HG02885 (cell line): ENCODE measurements at regions not wholly inside any gene's neighbourhood (a gene's known extent, or its start where the extent isn't known, plus 50 kb on each side); places are given as distances from the start of the nearest gene placed in this dataset.
"Not testable (repeated sequence)": the region's sequence is repeated elsewhere in the genome, so short reads cannot be mapped to it uniquely, and the experiment has no call there.

ENCODE experiments used
- ATAC-seq: cut with Tn5 transposase; IDR thresholded peaks from one replicate; pipeline ENCODE4 v1.9.1; 2021; ENCODE audit warnings: mild to moderate bottlenecking; ENCODE audit not compliant: unreplicated experiment, poor library complexity

DNA sequence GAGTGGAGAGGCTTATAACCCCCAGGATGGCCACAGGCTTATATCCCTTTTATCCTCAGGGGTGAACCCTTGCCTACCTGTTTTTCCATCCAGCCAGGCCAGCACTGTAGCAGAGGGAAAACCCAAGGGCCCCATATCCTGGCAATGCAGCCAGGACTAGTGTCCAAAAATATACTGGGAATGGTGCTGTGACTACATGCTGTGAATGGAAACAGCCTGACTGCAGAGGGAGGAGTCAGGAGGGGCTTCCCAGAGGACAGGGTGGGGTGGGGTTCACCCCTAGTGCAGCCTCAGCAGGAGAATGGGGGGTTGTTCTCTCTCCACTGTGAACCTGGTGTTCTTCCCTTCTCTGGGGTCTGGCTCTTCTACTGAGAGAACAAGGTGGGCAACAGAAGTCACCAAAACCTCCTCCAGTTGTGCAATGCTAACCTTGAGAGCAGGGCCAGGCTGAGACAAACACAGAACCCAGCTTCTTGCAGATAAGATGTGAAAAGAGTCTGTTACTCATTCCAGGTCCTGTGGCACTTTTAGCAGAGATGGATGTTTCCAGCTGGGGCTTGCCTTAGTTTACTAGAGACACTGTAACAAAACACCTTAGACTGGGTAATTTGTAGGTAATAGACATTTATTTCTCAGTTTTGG lies 198.2 kb upstream of the PLGLB2 start:
- not testable (repeated sequence) for ATAC-seq

DNA sequence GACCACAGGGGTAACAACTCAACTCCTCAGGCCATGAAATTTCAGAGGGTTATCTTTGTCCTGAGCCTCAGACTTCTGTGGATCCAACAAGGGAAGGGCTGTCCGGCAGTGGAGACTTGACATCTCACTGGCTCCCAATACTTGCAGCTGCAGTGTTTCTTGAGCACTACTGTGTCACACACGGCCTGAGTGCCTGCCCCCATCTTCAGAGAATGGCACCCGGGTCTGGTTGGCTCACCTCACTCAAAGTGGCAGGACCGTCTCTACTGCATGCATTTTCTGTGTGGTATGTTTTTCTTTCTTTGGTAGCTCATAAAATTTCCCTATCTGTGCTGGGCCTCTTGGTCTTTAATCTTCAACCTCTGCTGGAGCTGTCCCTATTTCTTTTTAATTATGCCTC lies 193.2 kb upstream of the PLGLB2 start:
- not testable (repeated sequence) for ATAC-seq

DNA sequence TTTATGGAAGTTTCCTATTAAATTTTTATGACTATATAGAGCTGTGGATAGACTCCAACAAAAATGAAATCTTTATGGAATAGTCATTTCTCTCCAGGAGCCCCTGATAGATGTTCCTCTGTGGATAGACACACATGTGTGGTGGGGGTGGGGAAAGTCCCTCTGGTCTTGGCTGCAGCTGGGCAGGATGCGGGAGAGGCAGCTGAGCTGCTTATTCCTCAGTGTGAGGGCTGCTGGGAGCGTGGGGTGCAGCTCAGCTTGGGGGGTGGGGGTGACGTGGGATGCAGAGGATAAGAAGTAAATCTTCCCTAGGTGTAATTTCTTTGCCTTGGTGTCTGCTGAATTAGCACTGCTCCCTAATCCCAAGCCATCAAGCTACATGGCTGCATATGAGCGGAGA lies 192.8 kb upstream of the PLGLB2 start:
- not testable (repeated sequence) for ATAC-seq

DNA sequence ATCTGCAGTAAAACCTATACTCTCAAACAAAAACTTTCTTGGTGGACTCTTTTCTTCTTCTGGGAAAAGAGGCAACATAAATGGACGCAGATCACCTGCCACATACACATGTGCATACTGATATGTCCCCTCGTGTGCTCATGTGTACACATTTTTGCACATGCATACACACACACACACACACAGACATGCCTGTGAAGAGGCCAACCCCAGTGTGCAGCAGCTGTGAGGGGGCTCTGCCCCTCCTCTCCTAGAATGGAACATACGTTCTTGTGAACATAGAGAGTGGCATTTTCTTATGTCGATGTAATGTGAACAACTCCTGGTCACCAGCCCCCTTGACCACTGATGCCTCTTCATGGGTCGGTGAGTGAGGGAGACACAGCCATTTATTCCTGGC lies 188.9 kb upstream of the PLGLB2 start:
- ATAC-seq, result not testable (repeated sequence)

DNA sequence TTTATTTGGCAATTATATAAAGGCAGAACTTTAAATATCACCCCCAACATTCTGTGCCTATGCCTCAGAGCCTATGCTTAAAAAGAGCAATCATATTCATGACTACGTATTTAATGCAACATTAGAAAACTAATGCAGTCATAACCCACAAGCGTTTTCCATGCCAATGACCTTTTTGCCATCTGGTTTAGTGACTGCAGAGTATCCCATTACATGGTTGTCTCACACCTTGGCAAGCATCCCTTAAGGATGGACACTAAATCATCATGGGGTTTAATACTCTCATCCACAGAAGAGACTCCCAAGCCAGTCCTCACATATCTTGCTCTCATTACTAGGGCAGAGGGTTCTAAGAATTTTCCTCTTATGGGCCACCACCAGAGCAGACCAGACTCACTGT lies 188.2 kb upstream of the PLGLB2 start:
- ATAC-seq, result not testable (repeated sequence)

DNA sequence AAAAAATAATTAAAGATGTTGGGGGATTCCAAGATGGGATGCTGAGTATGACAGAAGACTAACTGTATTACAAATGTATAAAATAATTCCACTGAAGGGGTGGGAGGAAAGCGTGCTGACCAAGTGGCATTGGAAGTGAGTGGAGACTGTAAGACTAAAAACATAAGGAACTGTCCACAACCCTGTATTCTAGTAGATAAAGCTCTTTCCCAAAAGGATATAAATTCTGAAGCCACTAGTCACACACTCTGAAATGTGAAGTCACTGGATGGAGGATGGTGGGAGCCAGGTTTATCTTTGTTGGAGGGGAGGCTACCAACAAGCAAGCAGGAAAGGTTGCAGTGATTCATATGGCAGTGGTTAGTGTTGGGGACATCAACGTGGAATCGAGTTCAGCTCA lies 182.8 kb upstream of the PLGLB2 start:
- ATAC-seq, result not testable (repeated sequence)

DNA sequence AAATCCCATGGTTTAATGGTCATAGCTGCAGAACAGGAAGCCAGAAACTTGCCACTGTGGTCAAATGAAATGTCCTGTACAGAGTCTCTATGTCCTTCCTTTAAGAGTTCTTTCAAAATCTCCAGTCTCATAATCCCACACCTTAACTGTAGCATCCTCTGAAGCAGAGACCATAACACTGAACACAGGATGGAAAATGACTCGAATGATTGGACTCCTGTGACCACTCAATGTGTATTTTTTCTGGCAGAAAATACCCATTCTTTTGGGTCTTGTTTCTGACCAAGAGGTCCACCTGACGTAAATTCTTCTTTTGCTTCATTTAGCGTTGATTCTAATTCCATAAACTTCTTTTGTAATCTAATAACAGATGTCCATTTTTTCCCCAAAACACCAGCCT lies 181.4 kb upstream of the PLGLB2 start:
- not testable (repeated sequence) for ATAC-seq

DNA sequence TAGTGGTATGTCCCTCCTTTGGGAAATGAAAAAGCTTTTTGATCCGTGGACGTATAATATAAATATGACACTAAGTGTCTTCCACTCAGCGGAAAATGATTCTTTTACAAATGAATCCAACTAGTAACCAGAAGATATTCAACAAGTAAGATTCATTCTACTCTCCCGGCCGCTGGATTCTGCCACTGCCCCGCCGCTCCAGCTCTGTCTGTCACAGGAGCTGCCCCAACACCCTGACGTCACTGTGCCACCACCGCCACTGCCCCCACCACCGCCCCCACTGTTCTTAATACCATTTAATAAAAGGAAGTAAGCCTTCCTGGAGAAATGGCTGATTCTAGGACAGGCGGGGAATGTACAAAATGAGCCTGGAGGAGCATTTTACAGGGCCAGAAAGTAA lies 180.8 kb upstream of the PLGLB2 start:
- not testable (repeated sequence) for ATAC-seq

DNA sequence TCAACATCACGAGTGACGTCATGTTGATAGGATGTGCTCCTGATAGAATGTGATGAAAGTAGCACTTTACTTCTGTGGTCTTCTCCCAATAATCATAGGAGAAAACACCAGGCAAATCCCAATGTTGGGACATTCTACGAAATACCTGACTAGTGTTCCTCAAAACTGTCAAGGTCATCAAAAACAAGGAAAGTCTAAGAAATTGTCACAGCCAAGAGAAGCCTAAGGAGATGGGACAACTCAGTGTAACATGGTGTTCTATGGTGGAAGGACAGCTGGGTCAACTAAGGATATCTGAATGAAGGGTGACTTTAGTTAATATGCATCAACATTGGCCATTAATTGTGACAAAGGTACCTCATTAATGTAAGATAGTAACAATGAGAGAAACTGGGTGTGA lies 180.0 kb upstream of the PLGLB2 start:
- not testable (repeated sequence) for ATAC-seq

DNA sequence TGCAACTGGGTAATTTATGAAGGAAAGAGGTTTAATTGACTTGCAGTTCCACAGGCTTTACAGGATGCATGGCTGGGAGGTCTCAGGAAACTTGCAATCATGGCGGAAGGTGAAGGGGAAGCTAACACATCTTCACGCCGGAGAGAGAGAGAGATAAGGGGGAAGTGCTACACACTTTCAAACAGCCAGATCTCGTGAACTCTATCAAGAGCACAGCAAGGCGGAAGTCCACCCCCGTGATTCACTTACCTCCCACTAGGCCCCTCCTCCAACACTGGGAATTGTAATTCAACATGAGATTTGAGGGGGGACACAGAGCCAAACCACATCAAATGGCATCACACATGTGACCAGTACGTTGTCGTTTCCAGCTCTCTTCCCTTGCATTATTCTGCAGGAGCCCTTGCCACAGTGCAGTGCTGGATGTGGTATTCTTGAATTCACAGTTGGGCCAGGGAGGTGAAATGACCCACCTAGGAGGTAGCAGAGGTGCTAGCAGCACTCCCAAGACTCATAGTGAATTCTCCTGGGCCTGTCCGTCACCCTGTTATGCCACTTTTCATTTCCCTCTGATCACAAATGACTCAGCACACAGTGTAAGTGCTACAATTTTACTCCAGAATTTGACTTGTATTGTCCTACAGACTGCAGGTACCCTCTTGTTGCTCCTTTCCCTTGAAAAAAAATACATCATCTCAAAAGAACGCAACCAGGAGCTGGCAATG lies 179.2 kb upstream of the PLGLB2 start:
- not testable (repeated sequence) for ATAC-seq

DNA sequence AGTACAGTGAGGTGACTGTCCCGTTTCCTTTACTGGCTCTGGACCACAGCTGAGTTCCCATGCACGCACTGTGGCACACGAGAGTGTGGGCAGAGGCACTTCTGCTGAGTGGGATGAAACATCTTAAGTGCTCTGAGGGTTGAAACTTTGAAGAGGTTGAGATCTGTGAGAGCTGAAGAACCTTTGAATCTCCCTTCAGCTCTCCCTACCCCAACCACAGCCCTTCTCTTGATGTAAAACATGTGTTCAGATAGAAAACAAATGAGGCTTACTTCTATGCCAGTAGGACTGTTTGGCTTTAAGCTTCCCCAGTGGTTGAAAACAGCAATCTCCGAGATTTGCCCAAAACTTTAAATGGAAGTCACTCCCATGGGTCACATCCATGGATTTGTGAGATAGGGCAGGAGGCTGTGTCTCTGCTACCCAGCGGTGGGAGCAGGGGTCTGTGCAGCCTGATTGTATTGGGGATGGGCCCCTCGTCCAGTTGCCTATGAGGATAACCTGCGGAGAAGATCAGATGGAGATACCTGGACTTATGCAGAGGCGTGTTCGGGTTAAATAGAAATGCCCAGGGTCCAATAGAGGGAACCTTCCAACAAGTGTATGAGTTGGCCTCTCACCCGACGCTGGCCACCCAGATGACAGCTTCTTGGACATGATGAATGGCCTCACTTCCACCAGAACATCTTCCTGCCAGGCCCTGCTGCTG lies 178.0 kb upstream of the PLGLB2 start:
- not testable (repeated sequence) for ATAC-seq

DNA sequence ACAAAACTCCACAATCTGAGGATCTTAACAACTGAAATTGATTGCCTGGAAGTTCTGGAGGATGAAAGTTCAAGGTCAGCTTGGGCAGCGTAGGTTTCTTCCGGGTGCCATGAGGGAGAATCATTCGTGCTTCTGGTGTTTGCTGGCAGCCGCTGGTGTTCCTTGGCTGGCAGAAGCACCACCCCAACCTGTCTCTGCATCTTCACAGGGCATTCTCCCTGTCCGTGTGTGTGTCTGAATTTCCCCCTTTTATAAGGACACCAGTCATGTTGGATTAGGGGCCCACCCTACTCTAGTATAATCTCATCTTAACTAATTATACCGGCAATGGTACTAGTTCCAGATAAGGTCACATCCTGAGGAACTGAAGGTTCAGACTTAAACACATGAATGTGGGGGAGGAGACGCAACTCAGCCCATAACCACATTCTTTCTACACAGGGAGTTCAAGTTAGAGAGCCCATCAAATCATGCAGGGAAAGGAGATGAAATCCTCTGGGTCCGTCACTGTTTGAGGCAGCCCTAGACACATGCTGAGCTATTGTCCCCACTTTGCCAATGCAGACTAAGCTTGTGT lies 175.9 kb upstream of the PLGLB2 start:
- not testable (repeated sequence) for ATAC-seq

DNA sequence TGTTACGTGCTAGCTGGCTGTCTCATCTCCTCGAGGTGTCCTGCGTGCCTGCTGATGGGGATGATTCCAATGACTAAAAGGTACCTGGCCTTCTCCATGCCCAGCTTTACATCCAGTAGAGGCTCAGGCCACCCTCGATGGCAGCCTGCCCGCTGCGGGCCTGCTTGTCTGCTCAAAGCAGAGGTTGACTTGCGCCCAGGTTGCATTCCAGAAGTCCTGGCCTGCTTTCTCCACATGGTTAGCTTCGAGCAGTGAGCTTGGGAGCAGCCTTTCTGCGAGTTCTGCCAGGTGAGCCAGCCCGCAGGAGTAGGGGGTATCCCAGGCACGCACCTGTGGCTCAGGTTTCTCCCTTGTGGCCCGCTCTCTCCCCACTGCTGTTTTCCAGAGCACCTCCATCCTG lies 175.0 kb upstream of the PLGLB2 start:
- not testable (repeated sequence) for ATAC-seq

DNA sequence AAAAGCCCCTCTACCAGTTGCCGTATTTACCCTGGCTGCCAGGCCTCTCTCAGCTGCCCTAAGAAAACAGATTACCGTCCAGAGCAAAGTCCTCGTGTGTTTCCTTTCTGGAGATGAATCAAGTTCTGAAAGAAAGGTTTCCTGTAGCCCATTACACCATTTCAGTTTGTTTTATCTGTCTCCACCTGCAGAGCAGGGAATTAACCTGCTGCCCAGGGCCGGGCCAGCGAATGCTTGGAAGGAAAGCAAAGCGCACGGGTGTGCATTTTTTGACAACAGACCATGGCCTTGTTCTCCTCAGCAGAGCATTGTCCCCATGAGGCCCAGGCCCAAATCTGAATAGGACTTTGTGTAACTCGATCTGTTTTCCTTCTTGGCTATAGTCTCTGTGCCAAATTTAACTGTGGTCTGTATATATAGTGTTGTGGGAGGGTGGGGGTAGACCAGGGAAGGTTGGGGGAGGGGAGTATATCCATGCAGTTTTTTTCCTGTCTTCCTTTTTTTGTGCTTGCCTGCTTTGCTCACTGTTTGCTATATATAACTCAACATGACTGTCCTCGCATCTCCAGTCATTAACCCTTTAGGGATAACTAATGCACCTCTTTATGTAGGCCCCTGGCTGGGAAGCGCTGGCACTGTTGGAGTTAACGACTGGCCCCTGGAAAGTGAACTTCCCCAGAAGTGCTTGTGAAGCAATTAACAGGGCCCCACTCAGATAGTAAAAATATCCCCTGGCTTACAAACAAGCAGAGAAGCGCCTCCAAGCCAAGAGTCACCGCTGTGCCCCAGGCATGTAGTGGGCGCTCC lies 174.3 kb upstream of the PLGLB2 start:
- ATAC-seq, result not testable (repeated sequence)

DNA sequence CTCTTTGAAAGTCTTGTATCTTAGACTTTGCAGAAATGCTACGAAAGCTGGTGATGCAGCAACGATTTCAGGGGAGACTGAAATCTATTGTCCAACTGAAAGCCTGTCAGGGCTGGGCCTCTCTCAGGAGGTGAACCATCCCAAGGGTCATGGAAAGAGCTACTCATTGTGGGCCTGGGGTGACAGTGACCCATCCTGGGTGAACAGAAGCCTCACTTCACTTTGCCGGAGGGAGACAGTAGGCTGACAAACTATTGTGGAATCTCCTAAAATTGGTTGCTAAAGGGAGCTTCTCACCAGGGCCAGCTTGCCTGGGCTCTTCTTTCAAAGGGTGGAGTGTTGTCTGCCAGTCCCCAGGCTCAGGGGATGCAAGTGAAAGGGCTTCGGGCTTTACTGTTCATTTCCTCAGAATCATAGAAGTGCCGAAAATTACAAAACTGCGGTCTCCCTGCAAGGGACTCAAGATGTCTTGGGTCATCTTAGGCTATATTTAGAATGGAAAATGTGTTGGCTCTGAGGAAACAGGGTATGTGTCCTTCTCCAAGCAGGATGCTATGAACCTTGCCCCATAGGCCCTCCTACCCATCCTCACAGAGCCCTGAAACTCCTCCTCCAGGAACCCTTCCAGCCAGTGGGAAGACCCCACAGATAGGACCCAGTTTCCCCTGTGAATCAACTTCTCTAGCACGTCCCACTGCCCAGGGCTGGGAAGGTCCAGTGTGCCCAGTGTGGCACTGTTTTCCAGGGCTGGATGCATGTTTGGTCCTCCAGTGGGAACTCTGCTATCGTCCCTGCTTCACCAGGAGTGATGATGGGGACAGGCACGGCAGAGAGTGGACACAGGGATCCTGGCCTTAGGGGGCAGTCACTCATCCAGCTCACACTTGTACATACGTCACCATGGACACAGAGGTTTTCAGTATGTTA lies 173.4 kb upstream of the PLGLB2 start:
- ATAC-seq, result not testable (repeated sequence)

DNA sequence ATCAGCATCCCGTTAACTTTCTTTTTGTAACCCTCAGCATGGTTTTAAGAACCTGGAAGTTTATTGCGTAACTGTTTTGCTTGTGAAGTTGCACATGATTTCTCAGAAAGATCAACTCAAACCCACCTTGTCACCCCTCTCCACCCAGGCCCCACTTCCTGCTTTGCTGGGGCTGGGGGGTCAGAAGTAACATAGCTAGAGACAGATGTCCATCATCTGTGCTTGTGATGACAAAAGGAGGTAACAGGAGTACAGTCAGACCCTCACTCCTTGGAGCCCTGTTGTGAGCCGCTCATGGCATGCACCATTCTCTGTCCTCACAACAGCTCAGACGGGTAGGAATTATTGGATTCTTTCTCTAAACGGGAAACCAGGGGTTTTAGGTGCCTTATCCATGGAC lies 172.7 kb upstream of the PLGLB2 start:
- ATAC-seq, result not testable (repeated sequence)

DNA sequence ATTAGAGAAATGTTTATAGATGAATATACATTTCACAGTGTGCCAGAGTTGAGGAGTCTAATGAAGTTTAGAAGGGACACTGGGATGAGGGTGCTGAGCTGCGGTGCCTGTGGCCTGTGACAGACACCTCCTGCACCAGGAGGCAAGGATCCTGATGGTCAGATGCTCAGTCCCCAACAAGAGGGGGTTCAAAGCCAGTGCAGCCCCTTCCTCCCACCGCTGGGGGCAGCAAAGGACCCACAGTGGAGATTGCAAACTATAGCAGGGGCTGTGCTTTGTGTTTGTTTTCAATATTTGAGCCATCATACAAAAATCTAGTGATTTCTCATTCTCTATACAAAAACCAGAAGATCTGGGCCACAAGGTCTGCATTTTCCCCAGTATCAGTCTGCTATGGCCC lies 170.5 kb upstream of the PLGLB2 start:
- not testable (repeated sequence) for ATAC-seq

DNA sequence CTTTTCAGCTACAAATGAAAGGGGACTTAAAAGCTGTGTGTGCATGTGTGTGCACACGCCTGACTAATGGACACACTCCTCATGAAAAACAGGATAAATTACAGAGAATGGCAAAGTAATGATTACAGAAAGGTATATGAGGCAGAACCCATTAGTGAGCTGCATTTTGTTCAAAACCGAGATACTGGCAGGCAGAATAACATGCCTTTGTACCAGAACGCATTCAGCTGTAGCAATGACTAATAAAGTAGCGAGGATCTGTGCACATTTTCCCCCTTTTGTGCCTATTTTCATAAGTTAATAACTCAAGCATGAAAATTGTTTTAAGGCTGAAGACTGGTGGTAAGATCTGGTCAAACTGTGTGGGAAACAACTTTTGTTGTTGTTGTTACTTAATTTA lies 165.7 kb upstream of the PLGLB2 start:
- peak; percentile 70 for ATAC-seq

DNA sequence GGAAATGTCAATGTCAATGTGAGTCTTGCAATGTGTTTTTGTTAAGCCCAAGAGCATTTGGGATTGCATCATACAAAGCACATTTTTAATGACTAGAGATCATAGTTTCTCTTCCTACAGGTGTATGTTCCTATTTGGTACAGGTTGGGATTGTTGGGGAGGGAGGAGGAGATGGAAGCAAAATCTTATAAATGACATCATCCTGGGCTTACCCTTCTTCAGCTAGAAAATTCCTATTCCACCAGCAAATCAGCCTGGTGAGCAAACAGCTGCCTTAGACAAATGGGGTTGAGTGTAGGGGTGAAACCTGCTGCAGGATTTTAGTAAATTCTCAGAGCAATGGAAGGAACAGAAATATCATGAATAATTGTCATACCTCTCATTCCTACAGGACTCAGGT lies 165.3 kb upstream of the PLGLB2 start:
- ATAC-seq, result peak; percentile 20
